KOPT-K1 (cell line): ENCODE measurements at regions not wholly inside any gene's neighbourhood (a gene's known extent, or its start where the extent isn't known, plus 50 kb on each side); places are given as distances from the start of the nearest gene placed in this dataset.

Experiments used
- H3K27ac ChIP-seq: fragments of 200-600 bp; sonication (generic); 2 replicates; pipeline ENCODE4 v1.5.1; 2016; ENCODE audit warnings: antibody characterized with exemption, mild to moderate bottlenecking, low read depth, low read length; ENCODE audit not compliant: poor library complexity, severe bottlenecking
- H3K36me3 ChIP-seq: fragments of 200-600 bp; sonication (generic); 2 replicates; pipeline ENCODE4 v1.5.1; 2017; ENCODE audit warnings: antibody characterized with exemption, mild to moderate bottlenecking, low read length, moderate library complexity; ENCODE audit not compliant: insufficient read depth
- H3K9me3 ChIP-seq: fragments of 200-600 bp; sonication (generic); 2 replicates; pipeline ENCODE4 v1.5.1; 2017; ENCODE audit warnings: antibody characterized with exemption, low read length, mild to moderate bottlenecking; ENCODE audit not compliant: insufficient read depth, poor library complexity, severe bottlenecking

- H3K27ac ChIP-seq = no peak overlapping the region
- H3K9me3 ChIP-seq = no peaks in the 10 kb centered on the region
- H3K36me3 ChIP-seq = no peaks in the 10 kb centered on the region
Observed at GRCh38 chr2:145108959-145109710, 589.2 kb upstream of the ZEB2 start.

GRCh38 chr2:145108361-145108778 is 588.5 kb upstream of the ZEB2 start:
- H3K36me3 ChIP-seq = no peaks in the 10 kb centered on the region
- H3K27ac ChIP-seq = no peak overlapping the region
- H3K9me3 ChIP-seq = no peaks in the 10 kb centered on the region

GRCh38 chr2:145106293-145106692 is 586.4 kb upstream of the ZEB2 start:
- Histone ChIP-seq H3K36me3 (no peaks in the 10 kb centered on the region), H3K27ac (no peak overlapping the region), H3K9me3 (no peaks in the 10 kb centered on the region)

- Histone ChIP-seq H3K27ac (no peak overlapping the region), H3K36me3 (no peaks in the 10 kb centered on the region), H3K9me3 (no peaks in the 10 kb centered on the region)
Observed at GRCh38 chr2:145102706-145103105, 582.8 kb upstream of the ZEB2 start.

- Histone ChIP-seq H3K27ac (no peak overlapping the region), H3K36me3 (no peaks in the 10 kb centered on the region), H3K9me3 (no peaks in the 10 kb centered on the region)
Observed at GRCh38 chr2:145100301-145100700, 580.4 kb upstream of the ZEB2 start.

GRCh38 chr2:145096582-145096981 is 576.7 kb upstream of the ZEB2 start:
- no peaks in the 10 kb centered on the region for H3K36me3 ChIP-seq
- H3K9me3 ChIP-seq = no peaks in the 10 kb centered on the region
- no peak overlapping the region for H3K27ac ChIP-seq

- Histone ChIP-seq H3K36me3 (no peaks in the 10 kb centered on the region), H3K9me3 (no peaks in the 10 kb centered on the region), H3K27ac (no peak overlapping the region)
Observed at GRCh38 chr2:145095641-145096435, 575.9 kb upstream of the ZEB2 start.

GRCh38 chr2:145094370-145094769 is 574.5 kb upstream of the ZEB2 start:
- no peaks in the 10 kb centered on the region for H3K36me3 ChIP-seq
- H3K9me3 ChIP-seq = no peaks in the 10 kb centered on the region
- H3K27ac ChIP-seq = no peak overlapping the region

GRCh38 chr2:145091967-145092366 is 572.0 kb upstream of the ZEB2 start:
- Histone ChIP-seq H3K9me3 (no peaks in the 10 kb centered on the region), H3K27ac (no peak overlapping the region), H3K36me3 (no peaks in the 10 kb centered on the region)

GRCh38 chr2:145090841-145091761 is 571.2 kb upstream of the ZEB2 start:
- no peaks in the 10 kb centered on the region for H3K9me3 ChIP-seq
- no peaks in the 10 kb centered on the region for H3K36me3 ChIP-seq
- no peak overlapping the region for H3K27ac ChIP-seq

GRCh38 chr2:145088756-145089155 is 568.8 kb upstream of the ZEB2 start:
- Histone ChIP-seq H3K36me3 (no peaks in the 10 kb centered on the region), H3K9me3 (no peaks in the 10 kb centered on the region), H3K27ac (no peak overlapping the region)

GRCh38 chr2:145086910-145087309 is 567.0 kb upstream of the ZEB2 start:
- no peaks in the 10 kb centered on the region for H3K36me3 ChIP-seq
- no peaks in the 10 kb centered on the region for H3K9me3 ChIP-seq
- no peak overlapping the region for H3K27ac ChIP-seq

- H3K27ac ChIP-seq = no peak overlapping the region
- H3K9me3 ChIP-seq = no peaks in the 10 kb centered on the region
- H3K36me3 ChIP-seq = no peaks in the 10 kb centered on the region
Observed at GRCh38 chr2:145085612-145086011, 565.7 kb upstream of the ZEB2 start.

GRCh38 chr2:145080426-145080825 is 560.5 kb upstream of the ZEB2 start:
- H3K27ac ChIP-seq = no peak overlapping the region
- H3K9me3 ChIP-seq = no peaks in the 10 kb centered on the region
- H3K36me3 ChIP-seq = no peaks in the 10 kb centered on the region

- Histone ChIP-seq H3K9me3 (no peaks in the 10 kb centered on the region), H3K27ac (no peak overlapping the region), H3K36me3 (no peaks in the 10 kb centered on the region)
Observed at GRCh38 chr2:145079641-145080040, 559.7 kb upstream of the ZEB2 start.
